ENCODE measurements at regions not wholly inside any gene's neighbourhood (a gene's known extent, or its start where the extent isn't known, plus 50 kb on each side); places are given as distances from the start of the nearest gene placed in this dataset.

DNA sequence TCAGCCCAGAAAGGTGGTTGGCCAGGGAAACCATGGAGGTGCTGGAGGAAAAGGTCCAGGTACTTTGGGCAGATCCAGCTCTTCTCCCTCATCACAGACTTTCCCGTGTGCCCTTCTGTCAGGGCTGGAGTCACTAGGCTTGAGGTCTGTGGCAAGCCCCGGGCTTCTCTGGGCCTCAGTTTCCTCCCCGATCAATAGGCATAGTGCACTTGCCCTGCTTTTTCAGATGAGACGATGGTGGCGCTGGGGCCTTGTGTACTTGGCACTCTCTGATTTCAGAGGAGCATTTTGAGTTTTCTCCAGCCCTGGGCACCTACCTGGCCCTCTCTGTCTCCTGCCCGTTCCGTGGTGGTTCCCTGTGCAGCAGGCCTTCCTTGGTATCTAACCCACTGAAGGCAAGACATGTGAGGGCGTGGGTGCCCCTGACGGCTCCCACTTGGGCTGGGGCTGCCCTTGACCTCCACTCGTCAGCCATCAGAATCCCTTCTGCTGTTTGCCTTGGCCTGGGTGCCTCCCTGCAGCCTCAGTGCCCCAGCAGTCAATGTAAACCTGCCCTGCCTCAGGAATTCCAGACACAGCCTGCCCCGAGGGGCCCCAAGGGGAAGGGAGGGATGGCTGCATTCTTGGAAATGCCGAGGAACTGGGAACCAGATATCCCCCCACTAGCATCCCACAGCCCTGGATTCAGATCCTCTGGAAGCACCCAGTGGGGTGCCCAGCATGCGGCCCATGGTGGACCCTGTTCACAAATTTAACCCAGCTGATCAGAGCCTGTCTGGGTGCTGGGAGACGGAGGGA, 66.3 kb upstream of the COL5A1 start:
- 73 to 87% methylated on average over 14 of the region's 14 CpGs for WGBS, 2 donors
- TF ChIP-seq, protein P1, sequence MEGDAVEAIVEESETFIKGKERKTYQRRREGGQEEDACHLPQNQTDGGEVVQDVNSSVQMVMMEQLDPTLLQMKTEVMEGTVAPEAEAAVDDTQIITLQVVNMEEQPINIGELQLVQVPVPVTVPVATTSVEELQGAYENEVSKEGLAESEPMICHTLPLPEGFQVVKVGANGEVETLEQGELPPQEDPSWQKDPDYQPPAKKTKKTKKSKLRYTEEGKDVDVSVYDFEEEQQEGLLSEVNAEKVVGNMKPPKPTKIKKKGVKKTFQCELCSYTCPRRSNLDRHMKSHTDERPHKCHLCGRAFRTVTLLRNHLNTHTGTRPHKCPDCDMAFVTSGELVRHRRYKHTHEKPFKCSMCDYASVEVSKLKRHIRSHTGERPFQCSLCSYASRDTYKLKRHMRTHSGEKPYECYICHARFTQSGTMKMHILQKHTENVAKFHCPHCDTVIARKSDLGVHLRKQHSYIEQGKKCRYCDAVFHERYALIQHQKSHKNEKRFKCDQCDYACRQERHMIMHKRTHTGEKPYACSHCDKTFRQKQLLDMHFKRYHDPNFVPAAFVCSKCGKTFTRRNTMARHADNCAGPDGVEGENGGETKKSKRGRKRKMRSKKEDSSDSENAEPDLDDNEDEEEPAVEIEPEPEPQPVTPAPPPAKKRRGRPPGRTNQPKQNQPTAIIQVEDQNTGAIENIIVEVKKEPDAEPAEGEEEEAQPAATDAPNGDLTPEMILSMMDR (IDR thresholded peaks at IDR 0.05; ENCODE audit: control extremely low read depth, extremely low read depth), result no peak
- H3K9ac ChIP-seq (ENCODE audit: insufficient read depth in 1 of 2, low read length in 2 of 2), result no peak overlapping the region
- ATAC-seq (ENCODE audit: insufficient read depth, low FRiP score), result no peak
- no peaks in the 10 kb centered on the region for H3K4me1 ChIP-seq (ENCODE audit: control insufficient read depth in 5 of 5, insufficient read depth in 5 of 5, low read length in 5 of 5)
- DNase-seq, result no peak
- H3K27ac ChIP-seq (ENCODE audit: low read depth in 1 of 2, low read length in 1 of 2), result no peak overlapping the region
- H3K36me3 ChIP-seq (ENCODE audit: control insufficient read depth in 4 of 4, insufficient read depth in 4 of 4, low read length in 4 of 4), result no peaks in the 10 kb centered on the region
- no peaks in the 10 kb centered on the region for H3K9me3 ChIP-seq (ENCODE audit: control insufficient read depth in 4 of 4, insufficient read depth in 3 of 4, low read length in 3 of 4)
- no peak overlapping the region for H3K4me3 ChIP-seq
- H3K27me3 ChIP-seq (ENCODE audit: control insufficient read depth in 3 of 3, insufficient read depth in 3 of 3, low read length in 2 of 3), result no peaks in the 10 kb centered on the region

- no peak for DNase-seq
- TF ChIP-seq, protein P1 (IDR thresholded peaks at IDR 0.05; ENCODE audit: control extremely low read depth, extremely low read depth), result no peak
- 70 to 71% methylated on average over 3 of the region's 3 CpGs for WGBS, 2 donors
Measured at GRCh38 chr9:134575901-134576176, 65.8 kb upstream of the COL5A1 start.

GRCh38 chr9:134585021-134585561, 56.5 kb upstream of the COL5A1 start:
- no peak overlapping the region for H3K4me3 ChIP-seq
- DNase-seq, result no peak

More at GRCh38 chr9:134575901-134576176, 65.8 kb upstream of the COL5A1 start:
- Histone ChIP-seq H3K27me3 (ENCODE audit: control insufficient read depth in 3 of 3, insufficient read depth in 3 of 3, low read length in 2 of 3) (no peaks in the 10 kb centered on the region), H3K4me3 (no peak overlapping the region), H3K36me3 (ENCODE audit: control insufficient read depth in 4 of 4, insufficient read depth in 4 of 4, low read length in 4 of 4) (no peaks in the 10 kb centered on the region), H3K27ac (ENCODE audit: low read depth in 1 of 2, low read length in 1 of 2) (no peak overlapping the region), H3K9ac (ENCODE audit: insufficient read depth in 1 of 2, low read length in 2 of 2) (no peak overlapping the region), H3K4me1 (ENCODE audit: control insufficient read depth in 5 of 5, insufficient read depth in 5 of 5, low read length in 5 of 5) (no peaks in the 10 kb centered on the region), H3K9me3 (ENCODE audit: control insufficient read depth in 4 of 4, insufficient read depth in 3 of 4, low read length in 3 of 4) (no peaks in the 10 kb centered on the region)
- ATAC-seq (ENCODE audit: insufficient read depth, low FRiP score), result no peak

More at GRCh38 chr9:134585021-134585561, 56.5 kb upstream of the COL5A1 start:
- no peak overlapping the region for H3K9ac ChIP-seq (ENCODE audit: insufficient read depth in 1 of 2, low read length in 2 of 2)
- H3K4me1 ChIP-seq (ENCODE audit: control insufficient read depth in 5 of 5, insufficient read depth in 5 of 5, low read length in 5 of 5), result peaks cover 0 to 3% (median 0%) of the 10 kb centered on the region in 5 donors
- no peak overlapping the region for H3K27ac ChIP-seq (ENCODE audit: low read depth in 1 of 2, low read length in 1 of 2)
- no peak for ATAC-seq (ENCODE audit: insufficient read depth, low FRiP score)
- H3K36me3 ChIP-seq (ENCODE audit: control insufficient read depth in 4 of 4, insufficient read depth in 4 of 4, low read length in 4 of 4), result no peaks in the 10 kb centered on the region
- H3K27me3 ChIP-seq (ENCODE audit: control insufficient read depth in 3 of 3, insufficient read depth in 3 of 3, low read length in 2 of 3), result no peaks in the 10 kb centered on the region
- TF ChIP-seq, protein P1 (IDR thresholded peaks at IDR 0.05; ENCODE audit: control extremely low read depth, extremely low read depth), result no peak
- peaks cover 0 to 2% (median 0%) of the 10 kb centered on the region in 4 donors for H3K9me3 ChIP-seq (ENCODE audit: control insufficient read depth in 4 of 4, insufficient read depth in 3 of 4, low read length in 3 of 4)
- WGBS, 2 donors, result 45 to 48% methylated on average over 18 of the region's 18 CpGs
